ENCODE measurements at regions not wholly inside any gene's neighbourhood (a gene's known extent, or its start where the extent isn't known, plus 50 kb on each side); places are given as distances from the start of the nearest gene placed in this dataset.
A peak's percentile ranks its signal among the peaks of the same experiment; 100 is the strongest.

DNA sequence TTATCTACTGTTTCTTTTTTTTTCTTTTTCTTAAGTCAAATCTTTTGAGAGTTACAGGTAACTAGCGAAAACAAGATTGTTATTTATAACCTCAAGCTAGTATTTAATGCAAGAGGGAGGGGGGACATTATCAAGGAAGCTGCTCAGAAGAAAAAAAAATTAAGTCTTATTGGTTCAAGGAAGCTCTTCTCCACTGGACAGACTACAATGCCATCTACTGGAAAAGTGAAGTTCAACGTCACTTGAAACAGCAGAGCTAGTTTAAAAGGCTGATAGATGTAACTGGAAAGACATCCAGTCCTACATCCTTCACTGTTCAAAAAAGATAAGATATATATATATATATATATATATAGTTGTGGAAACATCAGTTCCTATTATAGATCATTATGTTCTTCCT lies 418.0 kb upstream of the PSMD7 start:
- Histone ChIP-seq H3K56ac (replicated peaks; ENCODE audit: insufficient read length, low read depth, low read length) (no peak overlapping the region), H3K4me3 (ENCODE audit: extremely low read depth in 1 of 4, insufficient read depth in 2 of 4, low read depth in 3 of 4, low read length in 4 of 4) (no peak overlapping the region), H2BK20ac (ENCODE audit: low read length) (no peak overlapping the region), H3K4me1 (replicated peaks in 1 of 4; ENCODE audit: control insufficient read depth in 3 of 4, insufficient read depth in 4 of 4, low read length in 3 of 4) (peaks cover 0 to 4% (median 1%) of the 10 kb centered on the region in 4 experiments; a peak in 3 of 7 replicates), H3K79me1 (ENCODE audit: low read depth, low read length) (no peaks in the 10 kb centered on the region), H4K20me1 (replicated peaks in 1 of 2; ENCODE audit: control insufficient read depth in 1 of 2, insufficient read depth in 2 of 2, low read length in 2 of 2) (no peaks in the 10 kb centered on the region), H3K4ac (replicated peaks; ENCODE audit: insufficient read length, low read depth, low read length) (no peak overlapping the region), H2BK120ac (replicated peaks; ENCODE audit: low read depth, low read length) (no peak overlapping the region), H2BK15ac (ENCODE audit: low read length) (no peak overlapping the region), H3K23me2 (ENCODE audit: low read depth, low read length) (no peaks in the 10 kb centered on the region), H3K27me3 (replicated peaks in 1 of 4; ENCODE audit: control insufficient read depth in 3 of 4, extremely low read depth in 1 of 4, insufficient read depth in 3 of 4, low read length in 3 of 4) (no peaks in the 10 kb centered on the region), H2BK5ac (ENCODE audit: low read depth, low read length) (no peak overlapping the region), H3K36me3 (ENCODE audit: control insufficient read depth in 2 of 4, insufficient read depth in 4 of 4, low read length in 3 of 4) (no peaks in the 10 kb centered on the region), H3K9me3 (ENCODE audit: insufficient read depth in 2 of 2, low read depth in 1 of 2, low read length in 1 of 2) (no peaks in the 10 kb centered on the region), H3K9ac (replicated peaks in 1 of 4; ENCODE audit: extremely low read depth in 1 of 4, low read depth in 3 of 4, low read length in 3 of 4) (no peak overlapping the region), H3K4me2 (ENCODE audit: insufficient read depth in 1 of 2, low read depth in 2 of 2, low read length in 2 of 2) (no peak overlapping the region), H3K18ac (ENCODE audit: extremely low read depth, low read length) (no peak overlapping the region), H2AFZ (ENCODE audit: low read length) (no peak overlapping the region), H3K79me2 (ENCODE audit: control insufficient read depth in 1 of 2, insufficient read depth in 2 of 2, low read length in 2 of 2) (no peaks in the 10 kb centered on the region), H2BK12ac (ENCODE audit: low read depth, low read length) (no peak overlapping the region), H4K8ac (ENCODE audit: extremely low read depth, insufficient read depth, low read length) (no peak overlapping the region), H3K27ac (ENCODE audit: low read depth, low read length) (no peak overlapping the region), H2AK5ac (ENCODE audit: low read depth, low read length) (no peak overlapping the region), H4K91ac (replicated peaks; ENCODE audit: insufficient read length, low read length) (no peak overlapping the region), H3K23ac (ENCODE audit: insufficient read length) (no peak overlapping the region), H3K14ac (ENCODE audit: insufficient read length) (no peak overlapping the region), H4K5ac (ENCODE audit: insufficient read length, low read depth, low read length) (no peak overlapping the region)
- TF ChIP-seq CTCF (IDR thresholded peaks at IDR 0.05; ENCODE audit: control extremely low read depth in 1 of 3, insufficient read depth in 1 of 3, low read depth in 1 of 3, low read length in 3 of 3), result peak in 2 of 3 experiments; percentile 31 to 56; a peak in 2 of 4 replicates
- TF ChIP-seq KDM5A (IDR thresholded peaks at IDR 0.05; ENCODE audit: low read length), result no peak
- TF ChIP-seq RAD21 (IDR thresholded peaks at IDR 0.05 in 1 of 2, conservative IDR thresholded peaks at IDR 0.05 in 1 of 2; ENCODE audit: low read depth in 2 of 2, low read length in 2 of 2), result peak; percentile 82 to 87
- WGBS, 2 experiments (ENCODE audit: extremely low coverage in 1 of 2, insufficient coverage in 1 of 2, insufficient read length in 1 of 2, insufficient replicate concordance in 2 of 2, low coverage in 1 of 2, low lambda C conversion rate in 2 of 2, missing lambda C conversion rate in 1 of 2), result 46% methylated on average over 2 of the region's 2 CpGs; no CpG with 5 or more reads in 1 of the 2 experiments
- ChIA-PET POLR2A (ENCODE audit: partially characterized antibody) (no interaction called here), CTCF (ENCODE audit: partially characterized antibody) (interaction anchor here (0.5 to 2.3 kb wide), 16 partner anchors 10 to 600 kb away, joined by 3 to 19 read pairs (median 3); no protein-coding TSS in a partner anchor)
- peak; percentile 69 for FAIRE-seq
- no peak for DNase-seq (ENCODE audit: low read depth in 1 of 2, low spot score in 2 of 2)

All from H1 (cell line).